22Rv1 (cell line): ENCODE measurements at regions not wholly inside any gene's neighbourhood (a gene's known extent, or its start where the extent isn't known, plus 50 kb on each side); places are given as distances from the start of the nearest gene placed in this dataset.

Source experiments
- H3K27ac ChIP-seq: fragments of 450-650 bp; 2 replicates; pipeline ENCODE4 v1.5.1; 2017
- CTCF ChIP-seq: fragments of 450-650 bp; IDR thresholded peaks from 2 replicates; pipeline ENCODE4 v1.5.1; 2017; ENCODE audit warnings: mild to moderate bottlenecking
- ZFX ChIP-seq: fragments of 450-650 bp; IDR thresholded peaks from 2 replicates; pipeline ENCODE4 v1.6.1; 2017; ENCODE audit warnings: antibody characterized with exemption, borderline replicate concordance

GRCh38 chr14:65186951-65187350 is 84.6 kb upstream of the MAX start:
- no peak overlapping the region for H3K27ac ChIP-seq
- no peak for TF ChIP-seq ZFX
- no peak for TF ChIP-seq CTCF

GRCh38 chr14:65187421-65188049 is 85.2 kb upstream of the MAX start:
- no peak for TF ChIP-seq ZFX
- no peak for TF ChIP-seq CTCF
- no peak overlapping the region for H3K27ac ChIP-seq

DNA sequence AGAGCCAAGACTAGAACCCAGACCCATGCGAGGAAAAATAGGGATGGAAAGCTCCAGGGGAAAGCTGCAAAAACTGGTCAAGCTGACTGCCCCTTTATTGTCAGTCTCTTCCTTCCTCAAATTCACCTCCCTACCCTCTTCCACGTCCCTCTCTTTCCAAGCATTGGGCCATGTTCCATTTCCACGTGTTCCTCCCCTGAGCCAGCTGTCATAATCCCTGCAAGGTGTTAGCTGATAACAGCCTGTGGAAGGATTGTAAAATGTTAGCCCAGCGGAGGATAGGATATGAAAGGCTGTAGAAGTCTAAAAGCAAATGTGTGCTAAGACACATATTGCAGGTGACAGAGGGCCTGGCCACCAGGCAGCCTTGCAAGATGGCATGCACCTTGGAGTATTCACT is 88.0 kb upstream of the MAX start:
- no peak overlapping the region for H3K27ac ChIP-seq
- TF ChIP-seq ZFX, result no peak
- no peak for TF ChIP-seq CTCF

GRCh38 chr14:65191716-65192115 is 89.4 kb upstream of the MAX start:
- no peak overlapping the region for H3K27ac ChIP-seq
- TF ChIP-seq CTCF (no peak), ZFX (no peak)

DNA sequence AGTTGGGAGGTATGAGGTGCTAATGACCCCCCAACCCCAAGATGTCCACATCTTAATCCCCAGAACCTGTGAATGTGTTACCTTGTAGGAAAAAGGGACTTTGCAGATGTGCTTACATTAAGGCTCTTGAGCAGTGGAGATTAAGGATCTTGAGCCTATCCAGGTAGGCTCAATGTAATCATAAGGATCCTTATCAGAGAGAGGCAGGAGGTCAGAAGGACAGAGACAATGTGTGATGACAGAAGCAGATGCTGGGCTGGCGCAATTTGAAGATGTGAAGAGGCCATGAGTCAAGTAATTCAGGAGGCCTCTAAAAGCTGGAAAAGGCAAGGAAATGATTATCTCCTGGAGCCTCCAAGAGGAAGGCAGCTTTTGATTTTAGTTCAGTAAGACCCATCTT is 90.4 kb upstream of the MAX start:
- TF ChIP-seq ZFX, result no peak
- TF ChIP-seq CTCF, result no peak
- H3K27ac ChIP-seq, result no peak overlapping the region

DNA sequence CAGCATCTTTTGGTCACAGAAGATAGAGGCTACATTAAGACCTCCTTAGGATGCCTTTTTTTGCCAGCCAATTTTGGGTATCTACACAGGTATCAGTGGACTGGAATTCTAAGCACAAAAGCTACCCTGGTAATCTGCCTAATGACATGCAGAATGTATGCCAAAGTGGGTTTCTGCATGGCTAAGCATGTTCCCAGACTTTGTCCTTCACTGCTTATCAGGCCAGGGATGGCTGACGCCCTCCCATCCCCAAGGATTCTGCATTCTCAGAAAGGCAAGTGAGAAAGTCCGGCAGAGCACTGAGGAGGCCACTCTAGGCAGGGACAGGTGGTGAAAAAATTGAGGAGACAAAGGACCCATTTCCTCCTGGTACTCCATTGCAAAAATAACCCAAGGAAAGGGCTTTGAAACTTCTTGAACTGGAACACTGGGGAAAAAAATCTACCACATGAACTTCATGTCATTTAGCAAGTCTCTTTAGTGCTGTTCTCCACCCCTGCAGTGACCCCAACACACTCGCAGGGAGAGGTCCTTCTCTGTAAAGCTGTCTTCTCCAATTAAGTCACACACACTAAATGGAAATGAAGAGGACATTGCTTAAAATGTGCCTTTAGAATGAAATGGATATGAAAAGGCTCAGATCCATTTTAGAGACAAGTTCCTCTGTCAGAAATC is 91.7 kb upstream of the MAX start:
- H3K27ac ChIP-seq, result no peak overlapping the region
- TF ChIP-seq CTCF (no peak), ZFX (no peak)

GRCh38 chr14:65195042-65195719 is 92.9 kb upstream of the MAX start:
- no peak for TF ChIP-seq CTCF
- TF ChIP-seq ZFX, result no peak
- no peak overlapping the region for H3K27ac ChIP-seq
